ENCODE measurements at regions not wholly inside any gene's neighbourhood (a gene's known extent, or its start where the extent isn't known, plus 50 kb on each side); places are given as distances from the start of the nearest gene placed in this dataset.

DNA sequence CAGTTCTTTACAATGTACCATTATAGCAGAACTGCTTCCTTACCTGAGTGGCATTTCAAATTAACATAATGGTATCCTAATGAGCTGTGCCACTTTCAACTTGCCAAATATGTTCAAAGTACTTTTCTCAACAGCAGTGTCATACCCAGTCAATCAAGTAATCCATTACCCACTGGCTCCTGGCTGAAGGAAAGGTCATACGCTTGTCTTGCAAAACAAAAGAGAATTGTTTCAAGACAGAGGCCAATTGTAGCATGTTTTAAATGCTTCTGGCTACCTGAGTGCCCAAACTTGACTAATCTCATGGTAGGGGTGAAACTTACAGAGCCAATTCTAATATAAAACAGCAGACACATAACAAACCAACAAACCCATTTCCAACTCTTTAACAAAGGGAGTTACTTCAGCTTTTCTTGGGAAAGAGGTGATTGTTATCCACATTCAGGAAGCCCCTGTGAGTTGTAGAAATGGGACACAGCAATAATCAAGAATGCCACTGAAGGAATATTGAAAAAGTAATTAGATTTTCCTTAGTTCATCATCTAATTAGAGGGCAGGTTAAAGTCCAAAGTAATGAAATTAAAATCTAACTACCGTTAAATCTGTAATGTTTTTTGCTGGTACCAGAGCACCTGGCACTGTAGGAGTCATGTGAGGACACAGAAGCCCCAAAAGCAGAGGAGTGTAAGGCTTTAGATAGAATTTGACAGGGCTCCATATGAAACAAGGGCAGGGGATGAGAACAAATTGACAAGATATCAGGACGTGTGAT lies 241.9 kb downstream of the RWDD3 start:
- TF ChIP-seq, protein P1, sequence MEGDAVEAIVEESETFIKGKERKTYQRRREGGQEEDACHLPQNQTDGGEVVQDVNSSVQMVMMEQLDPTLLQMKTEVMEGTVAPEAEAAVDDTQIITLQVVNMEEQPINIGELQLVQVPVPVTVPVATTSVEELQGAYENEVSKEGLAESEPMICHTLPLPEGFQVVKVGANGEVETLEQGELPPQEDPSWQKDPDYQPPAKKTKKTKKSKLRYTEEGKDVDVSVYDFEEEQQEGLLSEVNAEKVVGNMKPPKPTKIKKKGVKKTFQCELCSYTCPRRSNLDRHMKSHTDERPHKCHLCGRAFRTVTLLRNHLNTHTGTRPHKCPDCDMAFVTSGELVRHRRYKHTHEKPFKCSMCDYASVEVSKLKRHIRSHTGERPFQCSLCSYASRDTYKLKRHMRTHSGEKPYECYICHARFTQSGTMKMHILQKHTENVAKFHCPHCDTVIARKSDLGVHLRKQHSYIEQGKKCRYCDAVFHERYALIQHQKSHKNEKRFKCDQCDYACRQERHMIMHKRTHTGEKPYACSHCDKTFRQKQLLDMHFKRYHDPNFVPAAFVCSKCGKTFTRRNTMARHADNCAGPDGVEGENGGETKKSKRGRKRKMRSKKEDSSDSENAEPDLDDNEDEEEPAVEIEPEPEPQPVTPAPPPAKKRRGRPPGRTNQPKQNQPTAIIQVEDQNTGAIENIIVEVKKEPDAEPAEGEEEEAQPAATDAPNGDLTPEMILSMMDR (conservative IDR thresholded peaks at IDR 0.05; ENCODE audit: low read depth, low read length): no peak
- no peak for TF ChIP-seq EZH2 (IDR thresholded peaks at IDR 0.05; ENCODE audit: low read length, unreplicated experiment)
